ENCODE measurements at regions not wholly inside any gene's neighbourhood (a gene's known extent, or its start where the extent isn't known, plus 50 kb on each side); places are given as distances from the start of the nearest gene placed in this dataset.

DNA sequence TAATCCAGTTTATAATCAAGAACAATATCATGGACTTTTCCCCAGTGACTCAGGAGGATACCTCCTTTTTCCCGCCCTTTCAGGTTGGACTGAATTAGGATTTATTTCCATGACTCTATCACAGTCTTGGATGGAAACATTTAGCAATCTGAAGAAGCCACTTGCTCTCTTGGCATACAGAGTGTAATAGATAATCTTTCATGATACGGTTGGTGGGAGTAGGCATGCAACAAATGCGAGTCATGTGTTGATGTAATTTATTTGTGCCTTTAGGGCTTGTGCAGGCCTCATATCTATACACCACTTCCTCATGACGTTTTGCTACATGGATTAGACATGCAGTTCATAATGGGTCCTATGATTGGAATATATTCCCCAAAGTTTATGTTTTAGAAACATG, 54.2 kb upstream of the MCTP2 start:
- no peak for DNase-seq (ENCODE audit: low read depth in 3 of 3)

DNA sequence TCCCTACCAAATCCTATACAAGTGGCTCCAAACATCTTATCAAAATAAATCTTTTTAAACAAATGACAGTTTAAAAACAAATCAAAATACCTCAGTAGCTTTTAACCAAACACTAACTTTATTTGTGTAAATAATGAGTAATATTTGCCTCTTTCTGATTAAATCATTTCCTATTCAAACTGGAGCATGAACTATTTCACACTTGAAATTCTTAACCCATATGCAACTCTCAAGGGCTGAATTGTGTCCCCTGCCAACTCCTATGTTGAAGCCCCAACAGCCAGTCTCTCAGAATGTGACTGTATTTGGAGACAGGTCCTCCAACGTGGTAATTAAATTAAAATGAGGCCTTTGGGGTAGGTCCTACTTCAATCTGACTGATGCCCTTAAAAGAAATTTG, 55.9 kb upstream of the MCTP2 start:
- DNase-seq (ENCODE audit: low read depth in 3 of 3): no peak

DNA sequence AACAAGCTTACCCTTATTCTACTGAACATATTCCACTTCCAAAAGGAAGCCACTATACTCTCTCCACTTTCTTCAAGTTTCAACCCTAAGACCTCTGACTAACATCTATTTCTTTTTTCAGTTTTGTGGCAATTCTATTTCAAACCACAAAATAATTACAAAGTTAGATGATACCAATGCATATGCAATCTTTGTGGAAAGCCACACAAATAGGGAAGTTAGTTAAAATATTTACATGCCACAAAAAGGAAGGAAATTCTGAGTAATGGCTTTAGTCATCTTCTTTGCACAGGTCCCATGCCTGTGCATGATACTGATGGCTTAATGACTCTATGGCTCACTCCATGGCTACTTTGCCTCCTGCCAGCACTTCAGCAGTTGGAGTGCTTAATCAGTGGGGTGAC, 57.0 kb upstream of the MCTP2 start:
- DNase-seq (ENCODE audit: low read depth in 3 of 3): no peak

DNA sequence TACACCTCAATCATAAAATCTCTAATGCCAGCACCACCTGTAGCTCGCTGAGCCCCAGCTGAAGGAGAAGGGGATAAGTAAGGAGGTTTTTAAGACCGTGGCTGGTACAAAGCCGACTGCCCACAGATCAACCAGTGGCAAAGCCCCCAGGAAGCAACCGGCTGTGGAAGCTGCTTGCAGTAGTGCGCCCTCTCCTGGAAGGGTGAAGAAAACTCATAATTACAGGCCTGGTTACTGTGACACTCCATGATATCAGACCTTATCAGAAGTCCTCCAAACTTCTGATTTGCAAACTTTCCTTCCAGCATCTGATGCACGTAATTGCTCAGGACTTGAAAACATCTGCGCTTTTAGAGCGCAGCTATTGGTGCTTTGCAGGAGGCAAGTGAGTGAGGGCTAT, 63.1 kb upstream of the MCTP2 start:
- peak in 1 of 3 donors; percentile 12 for DNase-seq (ENCODE audit: low read depth in 3 of 3)

DNA sequence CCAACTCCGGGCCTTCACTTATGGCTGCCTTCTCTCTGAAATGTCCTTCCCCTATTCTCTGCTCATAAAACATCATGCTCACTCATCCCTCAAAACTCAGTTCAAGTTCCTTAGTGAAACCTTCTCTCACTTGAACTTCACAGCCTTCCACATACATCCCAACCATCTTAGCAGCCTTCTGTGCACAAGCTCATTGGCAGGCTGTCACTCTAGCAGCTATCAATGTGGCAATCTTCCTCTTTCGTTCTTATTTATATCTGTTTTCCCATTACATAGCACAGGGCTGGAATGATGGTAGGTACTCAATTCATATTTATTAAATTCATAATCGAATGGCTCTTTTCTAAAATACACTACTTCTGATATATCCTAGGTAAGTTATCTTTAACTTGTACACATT, 66.4 kb upstream of the MCTP2 start:
- DNase-seq (ENCODE audit: low read depth in 3 of 3): no peak

DNA sequence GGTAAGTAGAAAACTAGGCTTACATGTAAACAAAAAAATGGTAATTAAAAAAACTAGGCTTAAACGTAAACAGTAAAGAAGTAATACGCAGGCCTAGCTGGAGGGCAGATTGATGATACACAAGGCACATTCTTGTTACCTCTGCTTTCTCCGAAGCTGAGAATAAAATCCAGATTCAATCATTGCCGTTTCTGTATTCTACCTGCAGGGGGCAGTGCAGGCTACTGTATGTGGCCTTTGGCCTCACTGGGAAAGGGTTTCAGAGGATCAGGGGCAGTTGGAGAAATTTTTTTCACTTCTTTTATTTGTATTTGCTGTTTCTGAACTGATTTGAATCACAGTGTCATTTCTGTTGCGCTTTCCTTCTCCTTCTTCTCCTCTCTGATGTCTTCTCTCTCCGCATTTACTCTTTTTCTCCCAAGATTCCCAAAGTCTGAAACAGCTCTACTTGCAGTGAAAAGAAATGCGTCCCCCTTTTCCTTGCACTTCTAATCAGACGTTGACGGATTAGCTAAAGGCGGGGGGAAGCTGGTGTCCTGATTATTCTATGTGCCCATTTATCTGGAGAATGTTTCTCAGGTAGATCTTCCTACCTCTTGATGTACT, 67.1 kb upstream of the MCTP2 start:
- DNase-seq (ENCODE audit: low read depth in 3 of 3): peak in 2 of 3 donors; percentile 33 to 44

DNA sequence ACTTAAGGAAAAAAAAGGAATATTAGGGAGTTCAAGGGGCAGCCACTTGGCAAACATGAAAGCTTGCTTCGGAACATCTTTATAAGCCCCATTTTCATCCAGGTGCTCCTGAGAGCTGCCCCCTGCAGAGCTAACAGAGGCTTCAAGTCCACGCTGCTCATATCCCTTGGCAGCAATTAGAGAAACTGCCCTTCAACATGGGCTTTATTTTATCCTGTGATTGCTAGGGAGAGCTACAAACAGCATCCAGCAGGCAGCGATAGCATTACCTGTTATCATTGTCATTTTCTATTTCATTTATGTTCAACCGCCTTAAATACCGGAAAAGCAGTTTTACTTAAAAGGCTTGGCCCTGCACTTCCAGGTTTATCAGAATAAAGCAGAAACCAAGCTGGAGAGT, 68.4 kb upstream of the MCTP2 start:
- DNase-seq (ENCODE audit: low read depth in 3 of 3): no peak

DNA sequence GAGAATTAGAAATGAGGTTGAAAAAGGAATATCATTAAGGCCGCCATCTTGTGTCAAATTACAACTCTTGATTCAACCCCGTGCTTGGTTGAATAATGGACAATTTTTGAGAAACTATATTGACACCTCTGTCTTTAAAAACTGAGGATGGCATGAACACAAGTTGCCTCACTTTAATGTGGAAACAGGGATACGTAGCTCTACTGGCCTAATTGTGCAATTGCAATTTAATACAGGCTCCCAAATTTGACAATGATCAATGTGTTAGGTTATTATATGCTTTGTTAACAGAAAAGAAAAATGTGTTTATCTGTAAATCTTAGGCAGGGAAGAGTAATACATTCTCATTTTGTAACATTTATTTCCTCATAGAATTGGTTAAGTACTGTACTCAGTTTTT, 77.1 kb upstream of the MCTP2 start:
- no peak for DNase-seq (ENCODE audit: low read depth in 3 of 3)

DNA sequence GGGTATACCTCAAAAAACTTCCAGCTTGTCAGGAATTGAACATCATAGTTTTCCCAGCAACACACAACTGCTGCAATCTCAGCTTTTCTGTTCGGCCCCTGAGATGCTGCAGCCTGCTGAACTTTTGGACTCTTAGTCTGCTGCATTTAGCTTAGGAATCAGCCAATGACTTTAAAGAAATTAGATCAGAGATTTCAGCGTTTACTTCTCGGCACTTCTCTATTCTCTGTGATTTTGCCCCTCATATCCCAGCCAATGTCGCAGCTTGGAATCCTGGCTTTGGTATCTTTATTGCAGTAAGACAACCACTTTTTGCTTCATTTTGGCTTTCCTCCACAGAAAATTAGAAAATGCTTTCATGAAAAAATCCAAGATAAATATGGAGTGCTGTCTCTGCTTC, 86.3 kb upstream of the MCTP2 start:
- DNase-seq (ENCODE audit: low read depth in 3 of 3): no peak

DNA sequence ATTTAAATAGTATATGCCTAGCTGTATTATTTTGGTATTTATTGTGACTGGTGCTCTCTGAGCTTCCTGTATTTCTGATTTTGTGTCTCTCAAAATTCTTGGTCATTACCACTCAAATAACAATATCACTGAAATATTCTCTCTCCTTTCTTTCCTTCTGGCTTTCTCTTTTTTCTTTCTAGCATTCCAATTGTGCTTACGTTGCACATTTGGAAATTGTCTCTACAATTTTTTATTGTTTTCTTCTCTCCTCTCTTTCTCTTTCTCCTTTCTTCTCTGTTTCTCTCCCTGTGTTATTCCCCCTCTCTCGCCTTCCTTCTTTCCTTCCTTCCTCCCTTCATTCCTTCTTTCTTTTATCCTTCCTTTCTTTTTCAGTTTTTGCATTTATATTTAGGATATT, 89.6 kb upstream of the MCTP2 start:
- no peak for DNase-seq (ENCODE audit: low read depth in 3 of 3)

DNA sequence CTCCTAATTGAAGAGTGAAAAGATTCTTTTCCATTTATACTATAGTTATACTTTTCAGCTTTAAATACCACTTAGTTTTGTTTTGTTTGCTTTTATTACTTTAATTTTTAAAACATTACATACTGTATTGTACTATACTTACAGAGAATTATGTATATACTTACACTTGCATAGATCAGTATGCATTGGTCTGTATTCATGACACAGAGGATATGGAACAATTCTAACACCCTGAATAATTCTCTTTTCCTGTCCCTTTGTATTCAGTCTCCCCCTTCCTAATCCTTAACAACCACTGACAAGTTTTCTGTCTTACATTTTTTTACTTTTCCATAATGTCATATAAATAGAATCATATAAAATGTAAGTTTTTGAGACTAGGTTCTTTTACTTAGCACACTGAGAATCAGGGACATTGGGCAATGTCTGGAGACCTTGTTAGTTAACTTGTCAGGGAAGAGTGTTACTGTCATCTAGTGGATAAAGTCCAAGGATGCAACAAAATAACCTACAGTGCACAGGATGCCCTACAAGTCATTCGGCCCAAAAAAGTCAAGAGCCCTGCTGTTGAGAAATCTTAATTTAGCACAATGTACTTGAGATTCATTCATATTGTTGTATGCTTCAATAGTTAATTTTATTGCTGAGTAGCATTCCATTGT, 95.7 kb upstream of the MCTP2 start:
- DNase-seq (ENCODE audit: low read depth in 3 of 3): no peak

DNA sequence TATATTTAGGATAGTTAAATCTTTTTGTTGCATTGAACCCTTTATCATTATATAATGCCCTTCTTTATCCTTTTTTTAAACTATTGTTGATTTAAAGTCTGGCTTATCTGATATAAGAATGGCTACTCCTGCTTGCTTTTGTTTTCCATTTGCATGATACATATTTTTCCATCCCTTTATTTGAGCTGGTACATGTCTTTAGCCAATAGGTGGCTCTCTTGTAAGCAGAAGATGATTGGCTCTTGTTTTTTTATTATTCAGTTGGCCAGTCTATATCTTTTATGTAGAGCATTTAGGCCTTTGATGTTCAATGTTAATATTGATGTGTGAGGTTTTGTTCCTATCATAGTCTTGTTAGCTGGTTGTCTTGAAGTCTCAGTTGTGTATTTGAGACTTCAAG, 99.5 kb upstream of the MCTP2 start:
- no peak for DNase-seq (ENCODE audit: low read depth in 3 of 3)

DNA sequence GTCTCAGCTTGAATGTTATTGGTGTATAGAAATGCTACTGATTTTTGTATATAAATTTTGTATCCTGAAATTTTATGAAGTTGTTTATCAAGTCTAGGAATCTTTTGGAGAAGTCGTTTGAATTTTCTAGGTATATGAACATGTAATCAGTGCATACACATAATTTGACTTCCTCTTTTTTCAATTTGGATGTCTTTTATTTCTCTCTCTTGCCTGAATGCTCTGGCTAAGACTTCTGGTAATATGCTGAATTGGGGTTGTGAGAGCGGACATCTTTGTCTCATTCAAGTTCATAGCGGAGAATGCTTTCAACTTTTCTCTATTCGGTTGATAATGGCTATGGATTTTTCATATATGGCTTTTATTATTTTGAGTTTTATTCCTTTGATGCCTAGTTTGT, 100.9 kb upstream of the MCTP2 start:
- DNase-seq (ENCODE audit: low read depth in 3 of 3): no peak

DNA sequence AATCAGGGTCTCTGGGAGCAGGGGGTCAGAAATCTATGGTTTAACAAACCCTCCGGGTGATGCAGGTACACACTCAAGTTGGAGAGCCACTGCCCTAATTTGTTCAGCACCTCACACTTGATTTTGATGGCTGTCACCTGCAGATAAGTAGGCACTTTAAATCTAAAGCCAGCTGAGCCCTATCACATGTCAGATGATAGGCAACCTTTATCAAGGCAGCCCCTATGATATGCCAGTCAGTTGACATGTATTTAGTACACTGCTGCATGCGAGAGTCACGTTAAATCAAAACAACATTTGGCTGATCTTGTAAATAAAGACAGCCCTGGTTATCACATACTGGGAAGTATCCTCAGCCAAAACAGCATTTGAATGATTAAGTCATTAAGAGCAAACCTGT, 104.4 kb upstream of the MCTP2 start:
- no peak for DNase-seq (ENCODE audit: low read depth in 3 of 3)

DNA sequence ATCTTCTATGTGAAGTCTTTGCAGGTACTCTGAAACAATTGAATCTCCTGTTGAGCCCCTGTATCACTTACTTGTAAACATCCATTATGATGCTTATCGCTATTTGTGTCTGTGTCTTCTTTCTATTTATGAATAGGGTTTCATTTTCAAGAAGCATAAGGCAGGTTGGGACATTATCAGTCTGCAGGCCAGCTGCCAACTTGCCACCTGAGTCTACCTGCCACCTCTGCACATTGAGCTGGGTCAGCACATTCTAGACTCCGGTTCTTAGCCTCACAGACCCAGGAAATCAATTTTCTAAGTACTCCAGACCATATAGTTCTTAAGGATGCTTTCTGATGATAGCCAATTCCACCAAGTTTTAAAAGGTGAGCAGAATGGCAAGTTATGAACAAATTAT, 105.7 kb upstream of the MCTP2 start:
- no peak for DNase-seq (ENCODE audit: low read depth in 3 of 3)

DNA sequence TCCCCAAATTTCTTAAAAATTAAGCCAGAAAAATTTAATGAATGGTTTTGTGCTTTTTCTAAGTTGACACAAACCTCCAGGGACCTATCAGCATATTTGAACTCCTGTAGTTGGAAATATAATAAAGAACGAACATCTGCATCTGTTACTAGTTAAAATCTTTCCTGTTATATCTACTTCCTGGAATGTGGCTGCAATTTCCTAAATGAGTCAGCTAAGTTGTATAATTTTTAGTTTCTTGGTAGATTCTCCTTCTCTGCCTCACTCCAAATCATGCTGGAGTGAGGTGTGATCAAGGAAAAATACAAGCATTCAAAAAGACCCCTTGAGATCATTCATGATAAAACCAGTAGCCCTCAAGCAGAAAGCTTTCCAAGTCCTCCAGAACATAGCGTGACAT, 106.2 kb upstream of the MCTP2 start:
- no peak for DNase-seq (ENCODE audit: low read depth in 3 of 3)

DNA sequence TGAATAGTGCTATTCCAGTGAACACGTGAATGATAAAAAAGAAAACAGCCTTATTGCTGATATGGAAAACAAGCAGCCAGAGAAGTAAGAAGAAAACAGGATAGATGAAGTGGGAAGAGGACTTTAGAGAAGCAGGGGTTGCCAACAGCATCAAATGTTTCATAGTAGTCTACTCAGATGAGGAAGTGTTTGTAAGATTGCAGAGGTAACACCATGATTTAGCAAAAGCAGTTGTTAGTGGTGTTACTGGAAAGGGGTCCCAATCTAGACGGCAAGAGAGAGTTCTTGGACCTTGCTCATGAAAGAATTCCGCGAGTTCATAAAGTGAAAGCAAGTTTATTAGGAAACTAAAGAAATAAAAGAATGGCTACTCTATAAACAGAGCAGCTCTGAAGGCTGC, 108.8 kb upstream of the MCTP2 start:
- DNase-seq (ENCODE audit: low read depth in 3 of 3): no peak

DNA sequence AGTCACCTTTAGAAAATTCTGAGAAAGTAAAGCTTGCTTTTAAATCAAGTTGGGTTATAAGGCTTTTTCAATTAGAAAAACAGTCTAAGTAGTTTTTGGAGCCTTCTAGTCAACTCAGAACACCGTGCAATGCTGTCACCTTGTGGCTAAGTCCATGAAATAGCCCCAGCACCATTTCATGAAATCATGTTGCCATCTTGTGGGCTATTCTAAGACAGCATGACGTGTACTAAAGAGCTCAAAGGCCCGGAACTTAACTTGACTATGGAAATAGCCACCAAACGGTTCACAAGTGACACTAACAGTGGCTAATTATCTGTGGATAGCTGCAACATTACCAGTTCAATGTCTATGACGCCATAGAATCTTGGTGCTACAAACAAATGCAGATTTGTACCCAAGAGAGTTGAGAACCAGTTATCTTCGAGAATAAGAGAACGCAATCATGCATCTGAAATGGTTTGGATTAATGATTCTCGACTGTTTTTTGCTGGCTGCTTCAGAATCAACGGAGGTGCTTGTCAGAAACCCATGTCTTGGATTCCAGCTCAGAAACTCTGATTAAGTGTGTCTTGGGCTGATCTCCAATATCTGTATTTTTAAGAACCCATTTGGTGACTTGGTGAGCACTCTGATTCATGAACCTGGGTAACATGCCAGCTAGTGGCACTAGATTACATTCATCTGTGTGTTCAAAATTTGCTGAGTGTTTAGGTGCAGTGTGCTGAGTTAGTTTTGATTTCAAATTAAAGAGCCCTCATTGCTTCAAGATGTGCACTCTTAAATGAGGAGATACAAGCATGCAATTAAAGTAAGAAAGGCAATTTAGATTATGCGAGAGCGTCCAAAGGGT, 111.2 kb upstream of the MCTP2 start:
- peak in 2 of 3 donors; percentile 7 to 29 for DNase-seq (ENCODE audit: low read depth in 3 of 3)

DNA sequence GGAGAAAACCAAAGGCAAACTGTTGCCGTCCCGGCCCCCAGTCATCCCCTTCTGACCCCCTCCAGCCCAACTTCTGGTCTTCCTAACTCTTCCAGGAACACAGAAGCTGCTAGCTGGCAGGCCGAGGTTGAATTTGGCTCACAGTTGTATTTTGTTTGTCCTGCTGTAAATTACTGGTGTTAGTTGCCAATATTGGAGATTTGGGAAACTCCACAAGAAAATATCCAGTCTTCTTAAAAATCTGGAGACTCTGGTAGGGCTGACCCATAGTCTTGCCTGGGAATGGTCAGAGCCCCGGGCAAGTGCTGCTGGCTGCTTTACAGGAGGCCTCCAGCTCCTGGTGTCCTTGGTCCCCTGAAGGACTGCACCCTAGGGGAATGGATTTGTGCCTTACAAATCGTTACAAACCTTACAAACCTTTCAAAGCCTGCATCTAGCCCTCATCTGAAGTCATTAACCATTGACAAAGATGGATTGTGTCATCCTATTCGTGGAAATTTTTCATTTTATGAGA, 112.0 kb upstream of the MCTP2 start:
- no peak for DNase-seq (ENCODE audit: low read depth in 3 of 3)

DNA sequence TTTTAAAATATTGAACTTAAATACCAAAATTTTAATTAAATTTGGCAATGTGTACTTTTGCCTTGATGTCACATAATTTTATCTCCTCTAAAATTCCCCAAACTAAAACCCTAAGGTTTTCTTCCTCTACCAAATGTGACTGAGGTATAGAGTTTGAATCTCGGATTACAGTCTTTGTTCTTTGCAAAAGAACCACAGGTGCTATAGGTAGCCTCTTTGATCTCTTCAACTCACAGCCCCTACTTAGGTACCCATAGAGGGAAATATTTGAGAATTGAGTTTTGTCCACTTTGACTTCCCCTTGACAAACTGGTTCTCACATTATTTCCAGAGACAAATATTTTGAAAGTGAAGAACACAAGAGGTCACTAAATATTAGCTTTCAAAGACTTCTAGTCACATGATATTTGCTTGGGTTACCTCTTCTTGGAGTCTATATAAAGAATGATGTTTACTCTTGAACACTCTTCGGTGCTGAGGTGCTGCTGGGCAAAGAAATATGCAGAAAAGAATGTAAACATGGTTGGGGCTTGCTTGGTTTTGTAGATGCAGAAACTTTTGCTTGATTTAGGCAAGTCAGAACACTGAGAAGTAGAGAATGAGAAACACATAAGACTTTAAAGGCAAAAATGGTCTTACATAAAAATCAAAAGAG, 120.8 kb upstream of the MCTP2 start:
- no peak for DNase-seq (ENCODE audit: low read depth in 3 of 3)

DNA sequence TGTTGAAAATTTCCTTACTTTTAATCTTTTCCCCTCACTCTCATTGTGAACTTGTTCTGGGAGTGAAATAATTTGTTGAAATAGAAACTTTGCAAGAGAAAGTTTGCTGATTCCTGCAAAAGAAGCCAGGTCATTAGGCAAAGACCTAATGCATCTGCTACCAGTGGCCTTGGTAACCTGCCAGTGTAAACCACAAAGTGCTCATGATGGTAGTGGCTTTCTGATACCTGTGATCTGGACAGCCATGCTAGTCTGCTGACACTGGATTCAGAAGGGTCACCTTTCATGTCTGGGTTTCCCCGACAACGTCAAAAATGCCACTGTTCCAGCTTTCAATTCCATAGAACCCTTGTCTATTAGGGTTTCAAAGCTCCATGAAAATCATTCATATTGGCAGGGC, 123.7 kb upstream of the MCTP2 start:
- DNase-seq (ENCODE audit: low read depth in 3 of 3): no peak

DNA sequence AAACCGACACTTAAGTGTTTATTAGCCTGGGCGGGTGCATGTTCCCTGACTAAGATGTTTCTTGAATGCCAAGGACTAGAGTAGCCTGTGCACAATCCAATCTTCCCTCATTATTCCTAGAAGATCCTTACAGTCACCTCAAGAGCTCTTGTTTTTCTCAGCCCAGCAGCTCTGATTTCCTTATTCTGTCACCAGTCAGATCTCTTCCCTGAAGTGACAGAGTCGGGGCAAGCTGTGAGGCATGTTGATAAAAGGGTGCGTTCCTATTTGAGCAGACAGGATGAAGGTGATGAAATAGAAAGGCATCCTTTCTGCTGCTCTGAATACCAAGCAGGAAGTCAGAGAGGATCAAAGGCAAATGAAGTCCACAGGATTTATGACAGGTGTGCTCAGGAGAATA, 125.6 kb upstream of the MCTP2 start:
- no peak for DNase-seq (ENCODE audit: low read depth in 3 of 3)

Measured in stimulated activated CD4-positive, alpha-beta T cell treated with anti-CD3 and anti-CD28 coated beads, TNF-alpha, amount 100 ng/mL, for 48 hours (primary cell).